Sigmoid colon (tissue), 4 donors: ENCODE measurements at regions not wholly inside any gene's neighbourhood (a gene's known extent, or its start where the extent isn't known, plus 50 kb on each side); places are given as distances from the start of the nearest gene placed in this dataset.

ENCODE experiments used
- CTCF ChIP-seq, 4 experiments: fragments of 450-650 bp in 3 of 4; fragments of 200-600 bp in 1 of 4; IDR thresholded peaks; one replicate each; pipeline ENCODE4 v1.5.1; 2016 to 2019; ENCODE audit warnings: antibody characterized with exemption in 4 of 4, mild to moderate bottlenecking in 3 of 4, moderate library complexity in 2 of 4
- EP300 ChIP-seq, 4 donors: sonication (generic); formaldehyde crosslinking; IDR thresholded peaks; one replicate each; pipeline ENCODE4 v1.6.1; 2017; ENCODE audit warnings: antibody characterized with exemption in 4 of 4

DNA sequence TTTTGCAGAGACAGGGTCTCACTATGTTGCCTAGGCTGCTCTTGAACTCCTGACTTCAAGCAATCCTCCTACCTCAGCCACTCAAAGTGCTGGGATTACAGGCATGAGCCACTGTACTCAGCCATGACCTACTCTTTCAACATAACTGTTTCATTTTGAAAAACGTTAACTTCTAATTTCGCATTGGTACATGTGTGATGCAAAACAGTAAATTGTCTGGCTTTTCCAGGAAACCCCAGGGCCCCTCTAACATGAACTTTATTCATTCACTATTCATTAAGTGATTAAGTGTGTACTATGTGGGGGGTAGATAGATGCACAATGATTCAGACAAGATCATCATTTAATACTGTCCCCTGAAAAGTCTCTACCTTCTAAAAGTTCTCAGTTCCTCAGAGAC lies 364.9 kb downstream of the SS18 start:
- TF ChIP-seq EP300 (IDR thresholded peaks at IDR 0.05) (no peak), CTCF (IDR thresholded peaks at IDR 0.05) (no peak)
